ENCODE measurements at regions not wholly inside any gene's neighbourhood (a gene's known extent, or its start where the extent isn't known, plus 50 kb on each side); places are given as distances from the start of the nearest gene placed in this dataset.

DNA sequence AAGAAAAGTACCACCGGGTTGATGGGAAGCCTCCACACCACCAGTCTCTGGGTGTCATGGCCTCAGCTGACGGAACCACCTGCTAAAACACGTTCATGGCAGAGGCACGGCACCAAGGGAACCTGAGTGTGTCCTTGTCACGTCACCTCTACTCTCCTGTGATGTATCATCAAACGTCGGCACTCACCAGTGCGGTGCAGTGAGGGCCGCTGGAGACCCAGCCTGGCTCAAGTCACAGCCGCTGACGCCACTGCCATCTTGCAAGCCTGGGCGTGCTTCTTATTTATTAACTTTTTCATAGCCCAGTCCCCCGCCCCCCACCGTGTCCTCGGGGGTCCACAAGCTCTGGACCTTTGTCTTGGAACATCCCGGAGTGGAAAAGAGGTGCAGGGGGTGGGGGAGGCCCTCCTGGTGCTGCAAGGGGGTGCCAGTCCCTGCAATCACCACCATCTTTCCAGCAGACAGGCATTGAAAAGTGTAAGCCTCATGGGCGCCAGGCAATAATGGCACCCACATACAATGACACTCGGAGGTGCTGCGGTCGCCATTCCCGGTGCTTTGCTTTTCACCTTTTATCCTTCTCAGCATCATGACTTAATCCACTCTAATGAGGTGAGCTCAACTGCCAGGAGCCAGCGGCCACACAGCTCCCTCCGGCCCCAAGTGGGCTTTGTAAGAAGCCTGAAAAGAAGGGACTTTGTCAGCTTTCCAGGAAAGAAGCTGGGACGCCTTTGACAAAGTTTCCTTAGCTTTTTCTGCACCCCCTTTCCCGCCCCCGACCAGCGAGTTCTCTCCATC is 202.3 kb upstream of the IRX1 start:
- DNase-seq: no peak

GRCh38 chr5:3392306-3392939 is 203.2 kb upstream of the IRX1 start:
- no peak for DNase-seq

- DNase-seq: no peak
Measured at GRCh38 chr5:3391210-3391609, 204.4 kb upstream of the IRX1 start.

DNA sequence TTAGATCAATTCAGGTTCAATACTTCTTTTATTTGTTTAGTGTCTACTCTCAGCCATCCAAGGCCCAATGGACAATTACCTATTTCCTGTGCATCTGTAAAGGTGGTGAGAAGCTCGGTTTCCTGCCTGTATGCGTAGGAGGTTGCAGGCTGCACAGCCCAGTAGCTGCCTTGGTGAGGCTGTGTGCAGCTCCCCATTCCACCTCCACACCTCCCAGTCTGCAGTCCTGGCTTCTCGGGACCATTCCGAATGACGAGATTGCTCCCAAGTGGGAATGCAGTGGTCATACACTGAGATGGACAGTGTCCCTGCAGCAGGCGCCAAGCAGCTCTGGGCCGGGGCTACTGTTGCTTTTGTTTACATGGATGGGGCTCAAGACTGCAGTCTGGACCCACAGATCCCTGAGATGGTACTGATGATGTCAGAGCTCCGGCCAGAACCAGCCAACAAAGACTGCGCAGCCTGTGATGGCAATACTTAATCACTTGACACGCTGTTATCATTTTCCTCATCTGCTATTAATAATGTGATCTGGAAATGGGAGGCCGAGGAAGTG is 206.1 kb upstream of the IRX1 start:
- DNase-seq: no peak

GRCh38 chr5:3386637-3387036 is 209.0 kb upstream of the IRX1 start:
- DNase-seq: no peak

DNA sequence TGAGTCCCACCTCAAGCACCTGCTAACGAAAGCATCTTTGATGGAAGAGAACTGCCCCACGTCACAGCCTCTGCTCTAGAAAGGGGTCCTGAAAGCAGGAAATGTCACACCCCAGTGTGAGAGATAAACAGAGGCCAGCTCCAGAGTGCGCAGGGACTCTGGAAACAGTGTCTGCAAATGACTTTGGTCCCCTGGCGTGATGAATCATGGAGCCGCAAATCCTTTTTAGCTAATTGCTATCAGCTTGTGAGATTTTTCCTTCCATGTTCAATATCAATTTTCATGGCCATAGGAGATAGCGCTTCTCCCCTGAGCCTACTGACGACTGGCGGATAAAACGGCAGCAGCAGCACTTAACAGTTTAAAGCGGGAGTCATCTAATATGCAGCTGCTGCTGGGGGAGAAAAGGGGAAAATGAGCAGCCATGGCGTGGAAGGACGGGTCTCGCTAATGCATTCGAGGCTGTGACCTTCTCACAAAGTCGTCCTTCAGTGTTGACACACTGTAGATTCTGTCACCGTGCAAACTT is 209.6 kb upstream of the IRX1 start:
- DNase-seq: no peak

DNA sequence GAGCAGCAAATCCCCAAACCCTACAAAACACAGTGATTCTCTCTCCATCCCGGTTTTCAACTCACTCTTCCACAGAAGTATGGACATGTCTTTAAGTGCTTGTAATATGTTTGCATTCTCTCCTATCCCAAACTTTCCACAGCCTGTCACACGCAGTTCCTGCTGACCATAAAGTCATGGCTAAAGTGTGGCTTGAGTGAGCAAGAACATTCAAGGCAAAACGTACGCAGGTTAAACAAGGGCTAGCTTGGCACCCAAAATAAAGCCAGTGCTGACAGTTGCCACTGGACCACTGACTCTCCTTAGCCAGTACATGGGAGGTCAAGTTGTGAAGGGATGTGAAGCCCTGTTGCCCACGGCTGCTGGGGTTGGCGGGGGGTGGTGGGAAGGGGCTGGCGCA is 211.1 kb upstream of the IRX1 start:
- no peak for DNase-seq

- no peak for DNase-seq
Measured at GRCh38 chr5:3382782-3383181, 212.8 kb upstream of the IRX1 start.

DNA sequence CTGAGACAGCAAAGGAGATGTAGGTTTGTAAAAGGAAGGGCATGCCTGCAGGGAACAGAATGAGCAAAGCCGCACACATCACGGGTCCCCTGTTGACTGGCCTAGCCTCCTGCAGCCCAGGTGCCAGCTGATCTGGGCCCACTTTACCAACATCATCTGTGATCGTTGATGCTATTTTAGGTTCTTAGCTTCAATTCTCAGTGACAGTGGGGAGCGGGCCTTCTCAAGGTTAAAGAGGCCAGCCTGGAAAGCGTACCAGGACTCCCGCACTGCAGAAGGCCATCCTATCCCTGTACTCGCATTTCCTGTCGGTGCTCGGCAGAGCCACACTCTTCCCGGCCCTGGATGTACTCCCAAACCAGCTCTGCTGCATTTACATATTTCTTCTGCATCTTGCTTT is 213.5 kb upstream of the IRX1 start:
- no peak for DNase-seq

DNA sequence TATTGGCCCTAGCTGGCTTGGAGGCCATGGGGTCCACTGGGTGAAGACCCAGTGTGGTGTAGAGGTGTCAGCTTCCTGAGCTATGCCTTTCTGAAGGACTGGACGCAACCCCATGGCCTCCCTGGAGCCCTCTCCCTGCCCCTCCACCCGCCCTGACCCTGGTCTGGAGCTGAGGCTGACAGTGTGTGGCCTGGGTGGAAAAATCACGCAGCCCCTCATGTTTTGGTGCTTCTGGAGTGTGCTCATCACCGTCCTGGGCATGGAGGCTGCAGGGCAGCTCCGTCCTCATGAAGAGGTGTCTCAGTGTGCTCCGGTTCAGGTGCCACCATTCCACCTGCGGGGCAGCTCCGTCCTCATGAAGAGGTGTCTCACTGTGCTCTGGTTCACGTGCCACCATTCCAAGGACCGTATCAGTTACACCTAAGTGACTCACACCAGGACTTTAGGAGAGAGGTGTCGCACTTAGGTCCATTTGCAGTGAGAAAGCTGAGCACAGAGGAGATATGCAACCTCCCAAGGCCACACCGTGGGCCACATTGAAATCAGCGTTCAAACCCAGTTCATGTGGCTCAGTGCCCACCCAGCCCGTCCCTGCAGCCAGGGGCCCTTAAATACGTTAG is 214.3 kb upstream of the IRX1 start:
- no peak for DNase-seq

- no peak for DNase-seq
Measured at GRCh38 chr5:3380689-3381088, 214.9 kb upstream of the IRX1 start.

DNA sequence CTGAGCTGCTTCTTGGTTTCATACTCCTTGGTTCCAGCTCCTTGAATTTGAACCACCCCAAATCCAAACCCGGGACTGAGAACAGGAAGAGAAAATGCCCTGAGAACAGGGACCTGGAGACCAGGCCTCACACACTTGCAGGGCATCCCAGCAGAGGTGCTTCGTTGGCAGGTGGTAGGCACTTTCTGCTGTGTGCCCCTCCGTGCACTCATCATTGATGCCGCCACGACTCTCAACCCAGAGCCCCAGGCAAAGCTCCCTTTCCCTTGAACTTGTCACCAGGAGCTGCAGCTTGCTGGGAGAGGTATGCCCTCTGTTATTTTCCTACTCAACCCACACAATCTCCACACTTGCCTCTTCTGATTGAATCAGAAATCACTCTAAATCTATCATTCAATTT is 217.8 kb upstream of the IRX1 start:
- DNase-seq: no peak

DNA sequence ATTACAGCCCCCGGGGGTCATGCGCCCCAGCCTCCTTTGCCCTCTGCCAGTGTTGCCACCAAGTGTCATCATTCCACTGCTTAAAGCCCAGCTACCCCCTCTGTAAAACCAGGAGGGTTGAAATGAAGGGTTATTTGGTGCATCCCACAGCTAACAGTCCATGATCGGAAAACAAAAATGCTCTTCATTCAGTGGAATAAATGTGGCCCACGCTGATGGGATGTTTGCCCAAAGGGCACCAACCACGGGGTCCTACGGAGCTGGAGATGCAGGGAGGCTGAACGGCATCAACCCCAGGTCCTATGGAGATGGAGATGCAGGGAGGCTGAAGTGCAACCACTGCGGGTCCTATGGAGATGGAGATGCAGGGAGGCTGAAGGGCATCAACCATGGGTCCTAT is 218.5 kb upstream of the IRX1 start:
- DNase-seq: no peak

- DNase-seq: no peak
Measured at GRCh38 chr5:3376611-3377010, 219.0 kb upstream of the IRX1 start.

GRCh38 chr5:3375586-3376311 is 219.9 kb upstream of the IRX1 start:
- no peak for DNase-seq

DNA sequence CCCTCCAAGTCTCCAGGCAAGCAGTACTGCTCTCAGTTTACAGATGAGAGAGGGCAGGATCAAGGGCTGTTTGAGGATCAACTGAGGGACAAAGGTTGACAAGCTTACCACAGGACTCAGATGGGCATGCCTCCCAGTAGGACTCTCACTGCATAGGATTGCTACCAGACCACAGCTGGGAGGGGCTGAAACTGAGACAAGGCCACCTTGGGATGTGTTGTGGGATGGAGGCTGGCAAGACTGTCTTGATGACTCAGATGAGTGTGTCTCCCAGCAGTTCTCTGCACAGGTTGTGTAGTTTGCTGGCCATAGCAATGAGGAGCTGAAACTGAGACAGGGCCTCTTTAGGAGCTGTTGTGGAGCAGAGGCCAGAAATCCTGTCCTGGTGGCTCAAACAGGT is 222.2 kb upstream of the IRX1 start:
- DNase-seq: no peak

- no peak for DNase-seq
Measured at GRCh38 chr5:3372289-3372688, 223.3 kb upstream of the IRX1 start.

- DNase-seq: no peak
Measured at GRCh38 chr5:3365501-3366215, 230.0 kb upstream of the IRX1 start.

DNA sequence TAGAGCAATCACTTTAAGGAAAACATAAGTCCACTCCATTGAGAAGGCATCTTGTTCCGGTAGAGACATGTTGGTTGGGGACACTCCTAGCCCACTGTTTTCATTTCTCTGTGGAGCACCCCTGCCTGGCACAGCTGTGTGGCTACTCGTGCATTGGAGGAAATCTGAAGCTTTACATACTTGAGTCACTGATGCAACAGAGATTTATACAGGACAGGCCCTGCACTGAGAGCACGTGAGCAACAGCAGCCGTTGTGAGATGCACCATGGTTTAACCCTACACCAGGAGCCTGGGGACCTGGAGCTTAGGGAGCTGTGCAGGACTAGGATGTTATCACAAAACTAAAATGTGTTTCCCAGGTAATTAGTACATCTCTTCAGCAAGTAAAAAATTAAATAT is 230.7 kb upstream of the IRX1 start:
- DNase-seq: no peak

DNA sequence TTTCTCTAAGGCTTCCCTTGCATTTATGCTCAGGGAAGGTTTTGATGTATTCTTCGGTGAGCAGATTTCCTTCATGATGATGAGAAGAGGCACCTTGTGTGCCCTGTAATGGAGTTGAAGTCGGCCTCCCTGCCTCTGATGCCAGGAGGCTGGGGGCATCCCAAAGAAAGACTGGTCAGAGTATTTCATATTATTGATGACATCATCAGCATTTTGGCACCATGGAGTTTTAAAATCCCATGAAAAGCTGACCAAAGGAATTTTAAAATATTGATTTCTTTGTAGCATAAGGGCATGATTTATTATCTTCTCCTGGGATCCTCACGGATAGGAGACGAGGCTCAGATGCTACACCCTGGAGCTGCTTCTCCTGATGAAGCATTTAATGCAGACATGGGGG is 231.2 kb upstream of the IRX1 start:
- DNase-seq: no peak

- no peak for DNase-seq
Measured at GRCh38 chr5:3362606-3362910, 233.1 kb upstream of the IRX1 start.
